ENCODE measurements at regions not wholly inside any gene's neighbourhood (a gene's known extent, or its start where the extent isn't known, plus 50 kb on each side); places are given as distances from the start of the nearest gene placed in this dataset.

DNA sequence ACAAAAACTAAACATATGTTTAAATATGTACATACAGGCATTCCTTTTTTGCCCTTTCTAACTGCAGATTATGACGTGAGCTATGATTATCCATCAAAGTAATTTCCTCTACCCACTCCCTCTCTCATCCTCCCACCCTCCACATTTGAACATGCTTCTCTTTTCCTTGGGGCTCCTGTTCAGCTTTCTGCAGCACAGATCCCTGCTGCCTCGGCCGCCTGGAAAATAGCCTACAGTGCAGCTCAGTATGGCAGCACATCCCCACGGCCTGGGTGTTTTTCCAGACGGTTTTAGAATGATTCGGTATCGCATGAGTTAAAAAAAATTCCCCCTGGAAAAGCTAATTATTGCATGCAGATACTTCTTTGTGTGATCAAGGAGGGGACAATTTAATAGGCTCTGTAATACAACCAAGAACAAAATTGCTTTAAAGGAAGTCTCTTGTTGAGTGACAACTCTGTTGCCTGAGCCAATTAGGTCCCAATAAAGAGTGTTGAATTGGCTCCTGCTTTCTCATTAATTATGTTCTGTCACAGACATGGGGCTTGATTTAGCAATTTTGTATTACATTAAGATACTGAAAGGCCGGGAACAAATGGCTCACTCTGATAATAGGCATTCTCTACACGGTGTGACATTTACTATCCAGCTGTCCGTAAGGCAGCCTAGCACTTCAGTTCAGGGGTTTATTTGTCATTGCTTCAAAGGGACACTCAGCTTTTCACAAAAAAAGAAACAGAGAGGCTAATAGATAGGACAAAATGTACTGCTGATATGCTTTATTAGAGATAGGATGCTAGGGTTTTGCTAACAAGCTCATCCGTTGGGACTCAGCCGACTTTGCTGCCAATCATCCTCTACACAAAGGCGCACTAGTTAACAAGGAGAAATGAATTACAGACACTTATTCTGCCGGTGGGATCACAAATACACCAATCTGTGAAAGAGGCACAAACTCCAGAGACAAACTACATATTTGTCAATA lies 285.8 kb upstream of the G2E3 start:
- TF ChIP-seq, protein P1, sequence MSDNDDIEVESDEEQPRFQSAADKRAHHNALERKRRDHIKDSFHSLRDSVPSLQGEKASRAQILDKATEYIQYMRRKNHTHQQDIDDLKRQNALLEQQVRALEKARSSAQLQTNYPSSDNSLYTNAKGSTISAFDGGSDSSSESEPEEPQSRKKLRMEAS (IDR thresholded peaks at IDR 0.05; ENCODE audit: low read depth): no peak
- no peak for TF ChIP-seq POLR2AphosphoS5 (IDR thresholded peaks at IDR 0.05; ENCODE audit: low read depth, low read length)
- no peak for TF ChIP-seq ELF1 (IDR thresholded peaks at IDR 0.05)
- TF ChIP-seq, protein P2, sequence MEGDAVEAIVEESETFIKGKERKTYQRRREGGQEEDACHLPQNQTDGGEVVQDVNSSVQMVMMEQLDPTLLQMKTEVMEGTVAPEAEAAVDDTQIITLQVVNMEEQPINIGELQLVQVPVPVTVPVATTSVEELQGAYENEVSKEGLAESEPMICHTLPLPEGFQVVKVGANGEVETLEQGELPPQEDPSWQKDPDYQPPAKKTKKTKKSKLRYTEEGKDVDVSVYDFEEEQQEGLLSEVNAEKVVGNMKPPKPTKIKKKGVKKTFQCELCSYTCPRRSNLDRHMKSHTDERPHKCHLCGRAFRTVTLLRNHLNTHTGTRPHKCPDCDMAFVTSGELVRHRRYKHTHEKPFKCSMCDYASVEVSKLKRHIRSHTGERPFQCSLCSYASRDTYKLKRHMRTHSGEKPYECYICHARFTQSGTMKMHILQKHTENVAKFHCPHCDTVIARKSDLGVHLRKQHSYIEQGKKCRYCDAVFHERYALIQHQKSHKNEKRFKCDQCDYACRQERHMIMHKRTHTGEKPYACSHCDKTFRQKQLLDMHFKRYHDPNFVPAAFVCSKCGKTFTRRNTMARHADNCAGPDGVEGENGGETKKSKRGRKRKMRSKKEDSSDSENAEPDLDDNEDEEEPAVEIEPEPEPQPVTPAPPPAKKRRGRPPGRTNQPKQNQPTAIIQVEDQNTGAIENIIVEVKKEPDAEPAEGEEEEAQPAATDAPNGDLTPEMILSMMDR (IDR thresholded peaks at IDR 0.05): no peak
- TF ChIP-seq EP300 (IDR thresholded peaks at IDR 0.05; ENCODE audit: borderline replicate concordance in 1 of 2, low read depth in 1 of 2, low read length in 1 of 2): no peak
- no peak for TF ChIP-seq TAF1 (IDR thresholded peaks at IDR 0.05; ENCODE audit: borderline replicate concordance, low read depth, low read length)
- TF ChIP-seq, protein P3, sequence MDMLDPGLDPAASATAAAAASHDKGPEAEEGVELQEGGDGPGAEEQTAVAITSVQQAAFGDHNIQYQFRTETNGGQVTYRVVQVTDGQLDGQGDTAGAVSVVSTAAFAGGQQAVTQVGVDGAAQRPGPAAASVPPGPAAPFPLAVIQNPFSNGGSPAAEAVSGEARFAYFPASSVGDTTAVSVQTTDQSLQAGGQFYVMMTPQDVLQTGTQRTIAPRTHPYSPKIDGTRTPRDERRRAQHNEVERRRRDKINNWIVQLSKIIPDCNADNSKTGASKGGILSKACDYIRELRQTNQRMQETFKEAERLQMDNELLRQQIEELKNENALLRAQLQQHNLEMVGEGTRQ (IDR thresholded peaks at IDR 0.05; ENCODE audit: borderline replicate concordance, low read depth, low read length): no peak
- TF ChIP-seq MXI1 (IDR thresholded peaks at IDR 0.05; ENCODE audit: low read depth, low read length): no peak
- TF ChIP-seq SMC3 (IDR thresholded peaks at IDR 0.05; ENCODE audit: low read depth, low read length): no peak

All from SK-N-SH (cell line).